Neutrophil (primary cell): ENCODE measurements at regions not wholly inside any gene's neighbourhood (a gene's known extent, or its start where the extent isn't known, plus 50 kb on each side); places are given as distances from the start of the nearest gene placed in this dataset.
"Not testable (repeated sequence)": the region's sequence is repeated elsewhere in the genome, so short reads cannot be mapped to it uniquely, and the experiment has no call there.

ENCODE experiments used
- H3K27ac ChIP-seq: fragments of 200-600 bp; sonication (generic); 2 replicates; pipeline ENCODE4 v1.5.1; 2016; ENCODE audit warnings: mild to moderate bottlenecking, moderate library complexity
- H3K27me3 ChIP-seq: fragments of 200-600 bp; sonication (generic); 2 replicates; pipeline ENCODE4 v1.6.0; 2016; ENCODE audit warnings: mild to moderate bottlenecking
- H3K36me3 ChIP-seq: fragments of 200-600 bp; sonication (generic); 2 replicates; pipeline ENCODE4 v1.5.1; 2017
- H3K4me1 ChIP-seq, 2 experiments: fragments of 200-600 bp in 1 of 2; sonication (generic) in 1 of 2; 1 replicate in 1 of 2; 2 replicates in 1 of 2; pipeline versions ENCODE4 v1.5.1 to v1.6.1; 2013 to 2016; ENCODE audit warnings: low read depth in 1 of 2, low read length in 1 of 2, mild to moderate bottlenecking in 1 of 2, moderate library complexity in 1 of 2; ENCODE audit not compliant: control insufficient read depth in 1 of 2, insufficient read depth in 1 of 2
- H3K4me3 ChIP-seq, 2 experiments: fragments of 200-600 bp in 1 of 2; sonication (generic) in 1 of 2; 1 replicate in 1 of 2; 2 replicates in 1 of 2; pipeline ENCODE4 v1.5.1; 2013 to 2016; ENCODE audit warnings: low read depth in 1 of 2, low read length in 1 of 2, mild to moderate bottlenecking in 1 of 2, moderate library complexity in 1 of 2
- H3K9me3 ChIP-seq: fragments of 200-600 bp; sonication (generic); 2 replicates; pipeline ENCODE4 v1.5.1; 2016
- TF ChIP-seq, protein P1 (sequence below): fragments of 200-600 bp; sonication (generic); IDR thresholded peaks from 2 replicates; pipeline ENCODE4 v1.5.1; 2016; ENCODE audit warnings: antibody characterized with exemption

DNA sequence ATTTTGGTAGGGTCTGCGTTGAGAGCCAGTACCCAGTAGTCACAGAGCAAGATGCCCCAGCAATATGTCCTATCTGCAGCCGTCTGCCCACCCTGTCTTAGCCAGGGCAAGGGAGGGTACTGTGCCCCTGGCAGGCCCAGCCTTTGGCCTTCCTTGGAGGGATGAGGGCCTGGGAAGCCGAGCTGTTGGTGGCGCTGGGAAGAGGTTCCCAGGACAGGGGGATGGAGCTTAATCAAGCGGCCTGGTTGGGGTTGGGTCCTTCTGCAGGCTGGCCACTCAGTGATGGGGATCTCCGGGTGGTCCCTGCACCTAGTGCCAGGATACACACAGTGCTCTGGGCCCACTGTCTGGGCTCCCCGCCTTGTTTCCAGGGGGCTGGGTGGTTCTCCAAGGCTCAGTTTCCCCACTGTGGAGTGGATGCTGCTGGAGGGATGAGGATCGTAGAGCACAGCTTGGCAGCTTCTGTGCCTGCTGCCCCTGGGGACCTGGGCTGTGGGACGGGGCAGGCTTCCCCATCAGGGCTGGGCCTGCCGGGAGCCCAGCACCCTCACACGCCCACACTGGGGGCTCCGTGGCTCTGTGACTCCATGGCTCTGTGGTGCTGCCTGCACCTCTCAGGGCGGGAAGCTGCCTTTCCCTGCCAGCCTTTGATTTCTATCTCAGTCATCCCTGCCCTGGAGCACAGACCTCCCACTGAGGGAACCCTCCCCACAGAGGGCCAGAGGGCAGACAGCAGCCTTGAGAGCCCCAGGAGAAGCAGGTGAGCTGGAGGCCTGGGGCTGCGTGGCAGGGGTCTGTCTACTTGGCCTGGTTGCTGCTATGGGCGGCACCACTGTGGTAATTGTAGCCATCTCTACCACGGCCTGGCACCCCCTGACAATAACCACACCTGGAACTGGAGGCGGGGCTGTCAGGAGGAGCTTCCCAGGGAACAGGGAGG lies 357.0 kb downstream of the TMEM121 start:
- no peaks in the 10 kb centered on the region for H3K36me3 ChIP-seq
- peaks cover 62% of the 10 kb centered on the region for H3K27me3 ChIP-seq
- H3K4me3 ChIP-seq = no peak overlapping the region
- H3K27ac ChIP-seq = no peak overlapping the region
- no peaks in the 10 kb centered on the region for H3K4me1 ChIP-seq
- H3K9me3 ChIP-seq = no peaks in the 10 kb centered on the region
- TF ChIP-seq, protein P1, sequence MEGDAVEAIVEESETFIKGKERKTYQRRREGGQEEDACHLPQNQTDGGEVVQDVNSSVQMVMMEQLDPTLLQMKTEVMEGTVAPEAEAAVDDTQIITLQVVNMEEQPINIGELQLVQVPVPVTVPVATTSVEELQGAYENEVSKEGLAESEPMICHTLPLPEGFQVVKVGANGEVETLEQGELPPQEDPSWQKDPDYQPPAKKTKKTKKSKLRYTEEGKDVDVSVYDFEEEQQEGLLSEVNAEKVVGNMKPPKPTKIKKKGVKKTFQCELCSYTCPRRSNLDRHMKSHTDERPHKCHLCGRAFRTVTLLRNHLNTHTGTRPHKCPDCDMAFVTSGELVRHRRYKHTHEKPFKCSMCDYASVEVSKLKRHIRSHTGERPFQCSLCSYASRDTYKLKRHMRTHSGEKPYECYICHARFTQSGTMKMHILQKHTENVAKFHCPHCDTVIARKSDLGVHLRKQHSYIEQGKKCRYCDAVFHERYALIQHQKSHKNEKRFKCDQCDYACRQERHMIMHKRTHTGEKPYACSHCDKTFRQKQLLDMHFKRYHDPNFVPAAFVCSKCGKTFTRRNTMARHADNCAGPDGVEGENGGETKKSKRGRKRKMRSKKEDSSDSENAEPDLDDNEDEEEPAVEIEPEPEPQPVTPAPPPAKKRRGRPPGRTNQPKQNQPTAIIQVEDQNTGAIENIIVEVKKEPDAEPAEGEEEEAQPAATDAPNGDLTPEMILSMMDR = no peak

DNA sequence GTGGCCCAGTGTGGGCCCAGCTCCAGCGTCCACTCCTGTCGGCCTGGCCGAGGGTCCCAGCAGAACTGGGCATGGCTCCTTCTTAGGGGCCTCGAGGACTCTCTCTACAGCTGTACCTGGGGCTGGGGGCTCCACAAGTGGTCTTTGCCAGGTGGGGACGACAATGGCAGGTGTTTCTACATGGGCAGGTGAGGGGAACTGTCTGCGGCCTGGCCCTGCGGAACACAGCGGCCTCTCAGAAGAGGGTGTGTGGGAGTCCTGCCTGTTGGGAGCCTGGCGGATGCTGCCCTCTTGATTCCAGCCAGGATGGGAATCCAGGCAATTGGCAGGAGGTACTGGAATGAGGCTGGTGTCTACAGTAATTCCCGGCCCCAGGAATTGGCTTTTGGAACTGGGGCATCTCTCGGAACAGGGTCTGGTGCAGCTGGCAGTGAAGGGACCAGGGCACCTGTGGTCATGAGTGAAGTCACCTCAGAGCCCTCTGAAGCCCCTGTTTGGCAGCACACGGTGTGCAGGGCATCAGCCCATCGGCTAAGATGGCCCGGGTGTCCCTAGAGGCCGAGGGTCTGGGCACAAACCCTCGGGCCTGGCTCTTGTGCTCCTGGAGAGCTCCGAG lies 357.9 kb downstream of the TMEM121 start:
- H3K27ac ChIP-seq, H3K9me3 ChIP-seq, H3K4me1 ChIP-seq, H3K36me3 ChIP-seq, H3K4me3 ChIP-seq: not testable (repeated sequence)
- H3K27me3 ChIP-seq = peaks cover 63% of the 10 kb centered on the region

DNA sequence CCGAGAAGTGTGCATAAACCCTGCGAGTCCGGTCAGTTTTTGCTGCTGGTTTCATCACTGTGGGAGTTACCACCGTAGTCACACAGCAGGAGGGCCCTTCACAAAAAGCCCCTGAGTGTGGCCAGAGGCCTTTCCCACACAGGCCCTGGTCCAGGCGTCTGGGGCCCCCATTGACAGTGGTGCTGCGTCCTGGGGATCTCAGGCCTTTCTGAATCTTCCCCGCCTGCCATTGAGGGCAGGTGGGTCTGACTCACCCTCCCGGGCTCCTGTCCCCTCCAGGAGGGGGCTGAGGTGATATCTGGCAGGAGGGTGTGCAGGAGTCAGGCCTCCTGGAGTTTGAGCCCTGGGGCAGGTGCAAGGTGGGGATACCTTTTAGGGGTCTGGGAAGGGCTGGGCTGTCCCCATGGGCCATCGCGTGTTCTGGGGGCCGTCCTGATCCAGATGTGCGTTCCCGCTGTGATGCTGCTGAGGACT lies 358.5 kb downstream of the TMEM121 start:
- Histone ChIP-seq H3K4me1 (no peaks in the 10 kb centered on the region), H3K27ac (no peak overlapping the region), H3K27me3 (peaks cover 63% of the 10 kb centered on the region), H3K36me3 (no peaks in the 10 kb centered on the region), H3K9me3 (no peaks in the 10 kb centered on the region), H3K4me3 (no peak overlapping the region)
- TF ChIP-seq, protein P1 = no peak

DNA sequence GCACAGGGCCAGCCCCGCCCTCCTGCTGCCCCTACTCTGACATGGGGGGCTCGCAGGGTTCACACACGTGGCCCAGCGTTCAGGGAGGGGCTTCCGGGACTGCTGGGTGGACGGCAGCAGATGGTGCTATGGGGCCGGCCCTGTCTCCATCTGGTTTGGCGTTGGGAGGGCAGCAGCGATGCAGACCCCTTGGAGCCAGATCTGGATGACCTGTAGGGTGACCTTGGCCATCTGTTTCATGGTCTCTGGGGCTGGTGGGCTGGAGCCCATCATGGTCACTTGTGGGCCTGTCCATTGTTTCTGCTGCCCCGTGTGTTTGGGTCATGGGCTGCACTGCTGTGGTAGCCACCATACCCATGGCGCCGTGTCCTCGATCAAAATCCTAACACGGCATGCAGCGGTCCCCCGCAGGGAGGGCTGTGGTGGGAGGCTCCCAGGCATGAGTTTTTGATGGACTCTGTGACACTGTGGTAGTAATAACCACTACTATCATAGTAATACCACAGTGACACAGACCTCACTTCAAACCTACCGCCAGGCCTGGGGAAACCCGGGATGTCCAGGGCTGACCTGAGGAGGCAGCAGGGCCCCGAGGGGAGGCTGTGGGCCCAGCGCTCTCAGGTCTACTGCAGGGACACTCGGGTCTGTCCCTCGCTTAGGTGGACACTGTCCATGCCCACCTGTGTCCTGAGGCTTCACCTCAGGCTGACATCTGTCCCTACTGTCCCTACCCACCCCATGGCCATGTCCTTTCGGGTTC lies 359.4 kb downstream of the TMEM121 start:
- Histone ChIP-seq H3K4me3 (no peak overlapping the region), H3K36me3 (no peaks in the 10 kb centered on the region), H3K9me3 (no peaks in the 10 kb centered on the region), H3K4me1 (no peaks in the 10 kb centered on the region), H3K27me3 (peaks cover 63% of the 10 kb centered on the region), H3K27ac (no peak overlapping the region)
- TF ChIP-seq, protein P1 = no peak

DNA sequence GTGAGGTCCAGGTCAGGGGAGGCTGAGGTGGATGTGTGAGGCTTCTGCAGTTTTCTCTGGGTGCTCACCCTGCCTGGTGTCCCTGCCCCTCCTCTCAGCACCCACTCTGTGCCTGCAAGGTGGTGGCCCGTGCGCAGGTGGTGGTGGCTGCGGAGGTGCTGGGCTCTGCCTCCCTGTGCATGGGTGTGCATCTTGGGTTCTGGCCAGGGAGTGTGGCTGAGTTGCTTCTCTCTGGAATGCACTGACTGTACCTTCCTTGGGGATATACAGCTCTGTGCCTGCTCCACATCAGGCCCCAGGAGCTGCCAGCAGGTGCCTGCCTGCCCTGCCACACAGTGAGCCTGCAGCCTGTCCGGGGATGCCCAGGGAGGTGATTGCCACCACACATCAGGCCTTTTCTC lies 360.4 kb downstream of the TMEM121 start:
- H3K4me1 ChIP-seq, H3K9me3 ChIP-seq, H3K4me3 ChIP-seq, H3K27ac ChIP-seq, H3K36me3 ChIP-seq: not testable (repeated sequence)
- H3K27me3 ChIP-seq = peaks cover 63% of the 10 kb centered on the region

DNA sequence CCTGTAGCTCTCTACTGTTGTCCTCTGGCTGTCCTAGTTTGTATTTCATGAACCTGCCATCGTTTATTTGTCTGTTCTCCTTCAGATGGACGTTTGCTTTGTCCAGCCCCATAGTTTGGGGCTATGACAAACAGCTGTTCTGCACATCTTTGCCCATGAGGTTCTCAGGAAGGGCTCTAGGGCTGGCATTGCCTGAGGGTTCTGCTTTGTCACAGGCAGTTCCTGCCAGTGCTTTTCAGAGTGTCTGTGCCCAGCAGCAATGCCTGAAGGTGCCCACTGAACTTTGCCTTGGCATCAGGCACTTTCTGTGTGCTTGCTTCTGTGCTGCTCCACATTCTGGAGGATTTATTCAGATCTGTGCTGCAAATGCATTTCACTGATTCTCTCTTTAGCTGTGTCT lies 361.3 kb downstream of the TMEM121 start:
- TF ChIP-seq, protein P1 = no peak
- Histone ChIP-seq H3K4me3 (no peak overlapping the region), H3K36me3 (no peaks in the 10 kb centered on the region), H3K27me3 (peaks cover 63% of the 10 kb centered on the region), H3K27ac (no peak overlapping the region), H3K4me1 (no peaks in the 10 kb centered on the region), H3K9me3 (no peaks in the 10 kb centered on the region)
